ENCODE measurements at regions not wholly inside any gene's neighbourhood (a gene's known extent, or its start where the extent isn't known, plus 50 kb on each side); places are given as distances from the start of the nearest gene placed in this dataset.

- Histone ChIP-seq H3K9me3 (ENCODE audit: severe bottlenecking) (no peaks in the 10 kb centered on the region), H3K4me1 (ENCODE audit: insufficient read depth, poor library complexity, severe bottlenecking) (no peaks in the 10 kb centered on the region), H3K27me3 (ENCODE audit: insufficient read depth, poor library complexity, severe bottlenecking) (no peaks in the 10 kb centered on the region), H3K36me3 (ENCODE audit: low read depth) (no peaks in the 10 kb centered on the region), H3K4me3 (ENCODE audit: severe bottlenecking) (no peak overlapping the region), H3K27ac (ENCODE audit: poor library complexity, severe bottlenecking) (no peak overlapping the region)
- ATAC-seq (ENCODE audit: low read depth) (no peak), DNase-seq (ENCODE audit: low spot score) (no peak)
- TF ChIP-seq, protein P1, sequence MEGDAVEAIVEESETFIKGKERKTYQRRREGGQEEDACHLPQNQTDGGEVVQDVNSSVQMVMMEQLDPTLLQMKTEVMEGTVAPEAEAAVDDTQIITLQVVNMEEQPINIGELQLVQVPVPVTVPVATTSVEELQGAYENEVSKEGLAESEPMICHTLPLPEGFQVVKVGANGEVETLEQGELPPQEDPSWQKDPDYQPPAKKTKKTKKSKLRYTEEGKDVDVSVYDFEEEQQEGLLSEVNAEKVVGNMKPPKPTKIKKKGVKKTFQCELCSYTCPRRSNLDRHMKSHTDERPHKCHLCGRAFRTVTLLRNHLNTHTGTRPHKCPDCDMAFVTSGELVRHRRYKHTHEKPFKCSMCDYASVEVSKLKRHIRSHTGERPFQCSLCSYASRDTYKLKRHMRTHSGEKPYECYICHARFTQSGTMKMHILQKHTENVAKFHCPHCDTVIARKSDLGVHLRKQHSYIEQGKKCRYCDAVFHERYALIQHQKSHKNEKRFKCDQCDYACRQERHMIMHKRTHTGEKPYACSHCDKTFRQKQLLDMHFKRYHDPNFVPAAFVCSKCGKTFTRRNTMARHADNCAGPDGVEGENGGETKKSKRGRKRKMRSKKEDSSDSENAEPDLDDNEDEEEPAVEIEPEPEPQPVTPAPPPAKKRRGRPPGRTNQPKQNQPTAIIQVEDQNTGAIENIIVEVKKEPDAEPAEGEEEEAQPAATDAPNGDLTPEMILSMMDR (IDR thresholded peaks at IDR 0.05; ENCODE audit: poor library complexity, severe bottlenecking), result no peak
These were observed 829.3 kb downstream of the TBC1D22A start for GRCh38 chr22:47591709-47592108.

GRCh38 chr22:47591016-47591415, 828.6 kb downstream of the TBC1D22A start:
- H3K36me3 ChIP-seq (ENCODE audit: low read depth), result no peaks in the 10 kb centered on the region
- no peaks in the 10 kb centered on the region for H3K4me1 ChIP-seq (ENCODE audit: insufficient read depth, poor library complexity, severe bottlenecking)
- no peak overlapping the region for H3K27ac ChIP-seq (ENCODE audit: poor library complexity, severe bottlenecking)
- H3K27me3 ChIP-seq (ENCODE audit: insufficient read depth, poor library complexity, severe bottlenecking), result no peaks in the 10 kb centered on the region
- DNase-seq (ENCODE audit: low spot score) (no peak), ATAC-seq (ENCODE audit: low read depth) (no peak)
- TF ChIP-seq, protein P1 (IDR thresholded peaks at IDR 0.05; ENCODE audit: poor library complexity, severe bottlenecking), result no peak
- H3K4me3 ChIP-seq (ENCODE audit: severe bottlenecking), result no peak overlapping the region
- no peaks in the 10 kb centered on the region for H3K9me3 ChIP-seq (ENCODE audit: severe bottlenecking)

DNA sequence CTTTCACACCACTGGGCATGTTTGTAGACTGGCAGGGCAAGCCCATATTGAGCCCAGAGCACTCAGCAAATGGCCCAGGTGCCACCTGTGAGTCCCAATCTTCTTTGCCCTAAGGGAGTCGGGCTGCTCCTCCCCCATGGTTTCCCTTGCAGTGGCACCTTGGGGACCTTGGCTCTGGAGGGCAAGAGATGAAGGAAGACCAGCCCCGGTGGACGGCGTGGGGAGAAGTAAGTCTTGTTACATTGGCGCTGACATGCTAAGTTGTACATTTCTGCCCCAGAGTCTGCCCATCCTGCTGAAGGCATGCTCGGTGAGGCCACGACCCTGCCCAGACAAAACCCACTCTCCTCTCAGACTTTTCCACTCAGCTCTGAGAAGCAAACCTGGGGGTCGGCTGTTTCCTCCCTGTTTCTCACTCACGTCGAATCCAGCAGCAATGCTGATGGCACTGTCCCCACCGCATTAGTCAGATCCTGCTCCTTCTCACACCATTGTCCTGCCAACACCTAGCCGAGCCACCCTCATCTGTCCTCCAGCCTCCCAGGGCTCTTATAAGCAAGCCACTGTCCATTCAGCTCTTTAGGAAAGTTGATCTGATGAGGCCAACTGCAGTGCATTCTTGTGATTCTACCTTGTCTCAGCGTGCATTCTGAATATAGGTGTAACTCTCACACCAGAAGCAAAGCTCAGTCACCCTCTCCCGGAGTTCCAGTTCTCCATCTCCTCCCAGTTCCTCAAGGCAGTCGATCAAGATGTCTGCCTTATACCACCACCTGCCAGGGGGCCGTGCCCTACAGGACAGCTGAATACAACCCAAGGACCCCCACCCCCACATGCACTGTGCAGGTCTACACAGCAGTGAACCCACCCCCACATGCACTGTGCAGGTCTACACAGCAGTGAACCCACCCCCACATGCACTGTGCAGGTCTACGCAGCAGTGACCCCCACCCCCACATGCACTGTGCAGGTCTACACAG, 827.1 kb downstream of the TBC1D22A start:
- TF ChIP-seq, protein P1 (IDR thresholded peaks at IDR 0.05; ENCODE audit: poor library complexity, severe bottlenecking), result no peak
- Histone ChIP-seq H3K4me3 (ENCODE audit: severe bottlenecking) (no peak overlapping the region), H3K27me3 (ENCODE audit: insufficient read depth, poor library complexity, severe bottlenecking) (no peaks in the 10 kb centered on the region), H3K36me3 (ENCODE audit: low read depth) (no peaks in the 10 kb centered on the region), H3K27ac (ENCODE audit: poor library complexity, severe bottlenecking) (no peak overlapping the region), H3K4me1 (ENCODE audit: insufficient read depth, poor library complexity, severe bottlenecking) (no peaks in the 10 kb centered on the region), H3K9me3 (ENCODE audit: severe bottlenecking) (no peaks in the 10 kb centered on the region)
- ATAC-seq (ENCODE audit: low read depth) (no peak), DNase-seq (ENCODE audit: low spot score) (no peak)

- Histone ChIP-seq H3K9me3 (ENCODE audit: severe bottlenecking) (no peaks in the 10 kb centered on the region), H3K4me3 (ENCODE audit: severe bottlenecking) (no peak overlapping the region), H3K4me1 (ENCODE audit: insufficient read depth, poor library complexity, severe bottlenecking) (no peaks in the 10 kb centered on the region), H3K27me3 (ENCODE audit: insufficient read depth, poor library complexity, severe bottlenecking) (no peaks in the 10 kb centered on the region), H3K36me3 (ENCODE audit: low read depth) (no peaks in the 10 kb centered on the region), H3K27ac (ENCODE audit: poor library complexity, severe bottlenecking) (no peak overlapping the region)
- DNase-seq (ENCODE audit: low spot score) (no peak), ATAC-seq (ENCODE audit: low read depth) (no peak)
- TF ChIP-seq, protein P1 (IDR thresholded peaks at IDR 0.05; ENCODE audit: poor library complexity, severe bottlenecking), result no peak
These were observed 826.1 kb downstream of the TBC1D22A start for GRCh38 chr22:47588578-47588960.
